Dendritic cell treated with granulocyte-macrophage colony-stimulating factor and Interleukin-4, amounts not matched to agents 40 ng/mL and 50 ng/mL, for 4 days (primary cell): ENCODE measurements at regions not wholly inside any gene's neighbourhood (a gene's known extent, or its start where the extent isn't known, plus 50 kb on each side); places are given as distances from the start of the nearest gene placed in this dataset.
"Not testable (repeated sequence)": the region's sequence is repeated elsewhere in the genome, so short reads cannot be mapped to it uniquely, and the experiment has no call there.

Experiments
- H3K27ac Mint-ChIP-seq: one replicate; pipeline ENCODE4 v1.8.0; 2022; ENCODE audit warnings: mild to moderate bottlenecking, mixed read lengths
- H3K27me3 Mint-ChIP-seq: one replicate; pipeline ENCODE4 v1.8.0; 2022; ENCODE audit warnings: mild to moderate bottlenecking, mixed read lengths
- H3K36me3 Mint-ChIP-seq: one replicate; pipeline ENCODE4 v1.8.0; 2022; ENCODE audit warnings: low read depth, mixed read lengths
- H3K4me1 Mint-ChIP-seq: one replicate; pipeline ENCODE4 v1.8.0; 2022; ENCODE audit warnings: low read depth, mixed read lengths
- H3K4me3 Mint-ChIP-seq: one replicate; pipeline ENCODE4 v1.8.0; 2022; ENCODE audit warnings: mild to moderate bottlenecking, moderate library complexity, mixed read lengths
- H3K9me3 Mint-ChIP-seq: one replicate; pipeline ENCODE4 v1.8.0; 2022; ENCODE audit warnings: mixed read lengths
- intact Hi-C: fragments of 100-400 bp; cut with micrococcal nuclease; formaldehyde crosslinking; loops from one replicate; pipeline ENCODE4 v1.15.0; 2022

- H3K27ac Mint-ChIP-seq: no peak overlapping the region
- no peak overlapping the region for H3K4me3 Mint-ChIP-seq
- H3K27me3 Mint-ChIP-seq: no peaks in the 10 kb centered on the region
- no peaks in the 10 kb centered on the region for H3K36me3 Mint-ChIP-seq
- intact Hi-C loops: loop anchor here (5.0 kb wide), 1 partner anchor 50 kb away; no protein-coding TSS in a partner anchor
- H3K9me3 Mint-ChIP-seq: peaks cover under 1% of the 10 kb centered on the region
- no peaks in the 10 kb centered on the region for H3K4me1 Mint-ChIP-seq
Measured at GRCh38 chr9:25302601-25303000, 375.6 kb downstream of the TUSC1 start.

GRCh38 chr9:25288195-25288594 is 390.0 kb downstream of the TUSC1 start:
- H3K4me1 Mint-ChIP-seq, H3K27ac Mint-ChIP-seq, H3K9me3 Mint-ChIP-seq, H3K27me3 Mint-ChIP-seq, H3K4me3 Mint-ChIP-seq, H3K36me3 Mint-ChIP-seq: not testable (repeated sequence)
- intact Hi-C loops: loop anchor here (5.0 kb wide), 1 partner anchor 36 kb away; no protein-coding TSS in a partner anchor

GRCh38 chr9:25284365-25284764 is 393.9 kb downstream of the TUSC1 start:
- Mint-ChIP-seq H3K27me3 (no peaks in the 10 kb centered on the region), H3K9me3 (no peaks in the 10 kb centered on the region), H3K27ac (no peak overlapping the region), H3K36me3 (no peaks in the 10 kb centered on the region), H3K4me3 (no peak overlapping the region), H3K4me1 (no peaks in the 10 kb centered on the region)
- intact Hi-C loops: no loop called here

GRCh38 chr9:25282946-25283345 is 395.3 kb downstream of the TUSC1 start:
- Mint-ChIP-seq H3K4me3 (no peak overlapping the region), H3K27me3 (no peaks in the 10 kb centered on the region), H3K27ac (no peak overlapping the region), H3K36me3 (no peaks in the 10 kb centered on the region), H3K9me3 (no peaks in the 10 kb centered on the region), H3K4me1 (no peaks in the 10 kb centered on the region)
- intact Hi-C loops: no loop called here

- no peaks in the 10 kb centered on the region for H3K36me3 Mint-ChIP-seq
- H3K4me1 Mint-ChIP-seq: no peaks in the 10 kb centered on the region
- no peaks in the 10 kb centered on the region for H3K27me3 Mint-ChIP-seq
- no peak overlapping the region for H3K27ac Mint-ChIP-seq
- intact Hi-C loops: no loop called here
- H3K9me3 Mint-ChIP-seq: no peaks in the 10 kb centered on the region
- no peak overlapping the region for H3K4me3 Mint-ChIP-seq
Measured at GRCh38 chr9:25261445-25261844, 416.8 kb downstream of the TUSC1 start.

- H3K4me3 Mint-ChIP-seq: no peak overlapping the region
- H3K27me3 Mint-ChIP-seq: no peaks in the 10 kb centered on the region
- no peaks in the 10 kb centered on the region for H3K36me3 Mint-ChIP-seq
- intact Hi-C loops: no loop called here
- H3K4me1 Mint-ChIP-seq: no peaks in the 10 kb centered on the region
- H3K27ac Mint-ChIP-seq: no peak overlapping the region
- no peaks in the 10 kb centered on the region for H3K9me3 Mint-ChIP-seq
Measured at GRCh38 chr9:25260046-25260445, 418.2 kb downstream of the TUSC1 start.

- intact Hi-C loops: no loop called here
- H3K27me3 Mint-ChIP-seq: no peaks in the 10 kb centered on the region
- H3K4me3 Mint-ChIP-seq: no peak overlapping the region
- H3K9me3 Mint-ChIP-seq: no peaks in the 10 kb centered on the region
- no peak overlapping the region for H3K27ac Mint-ChIP-seq
- no peaks in the 10 kb centered on the region for H3K36me3 Mint-ChIP-seq
- no peaks in the 10 kb centered on the region for H3K4me1 Mint-ChIP-seq
Measured at GRCh38 chr9:25255216-25255615, 423.0 kb downstream of the TUSC1 start.

GRCh38 chr9:25254051-25254450 is 424.2 kb downstream of the TUSC1 start:
- Mint-ChIP-seq H3K27ac (no peak overlapping the region), H3K9me3 (peaks cover 10% of the 10 kb centered on the region), H3K36me3 (no peaks in the 10 kb centered on the region), H3K4me1 (no peaks in the 10 kb centered on the region), H3K4me3 (no peak overlapping the region), H3K27me3 (no peaks in the 10 kb centered on the region)
- intact Hi-C loops: loop anchor here (5.0 kb wide), 1 partner anchor 33 kb away; no protein-coding TSS in a partner anchor

- H3K36me3 Mint-ChIP-seq: no peaks in the 10 kb centered on the region
- intact Hi-C loops: no loop called here
- H3K9me3 Mint-ChIP-seq: peaks cover 5% of the 10 kb centered on the region
- no peaks in the 10 kb centered on the region for H3K27me3 Mint-ChIP-seq
- H3K4me1 Mint-ChIP-seq: no peaks in the 10 kb centered on the region
- no peak overlapping the region for H3K4me3 Mint-ChIP-seq
- H3K27ac Mint-ChIP-seq: no peak overlapping the region
Measured at GRCh38 chr9:25241421-25241820, 436.8 kb downstream of the TUSC1 start.

- Mint-ChIP-seq H3K4me1 (no peaks in the 10 kb centered on the region), H3K27me3 (no peaks in the 10 kb centered on the region), H3K27ac (no peak overlapping the region), H3K9me3 (peaks cover 30% of the 10 kb centered on the region), H3K4me3 (no peak overlapping the region), H3K36me3 (no peaks in the 10 kb centered on the region)
- intact Hi-C loops: no loop called here
Measured at GRCh38 chr9:25226901-25227686, 451.1 kb downstream of the TUSC1 start.

GRCh38 chr9:25225938-25226760 is 452.1 kb downstream of the TUSC1 start:
- no peak overlapping the region for H3K4me3 Mint-ChIP-seq
- H3K36me3 Mint-ChIP-seq: no peaks in the 10 kb centered on the region
- H3K27me3 Mint-ChIP-seq: no peaks in the 10 kb centered on the region
- no peaks in the 10 kb centered on the region for H3K4me1 Mint-ChIP-seq
- no peak overlapping the region for H3K27ac Mint-ChIP-seq
- H3K9me3 Mint-ChIP-seq: peaks cover 30% of the 10 kb centered on the region
- intact Hi-C loops: no loop called here

GRCh38 chr9:25224996-25225395 is 453.2 kb downstream of the TUSC1 start:
- H3K27me3 Mint-ChIP-seq: no peaks in the 10 kb centered on the region
- H3K36me3 Mint-ChIP-seq: no peaks in the 10 kb centered on the region
- no peak overlapping the region for H3K27ac Mint-ChIP-seq
- H3K9me3 Mint-ChIP-seq: peaks cover 19% of the 10 kb centered on the region
- intact Hi-C loops: no loop called here
- no peaks in the 10 kb centered on the region for H3K4me1 Mint-ChIP-seq
- no peak overlapping the region for H3K4me3 Mint-ChIP-seq

GRCh38 chr9:25224309-25224708 is 453.9 kb downstream of the TUSC1 start:
- Mint-ChIP-seq H3K36me3 (no peaks in the 10 kb centered on the region), H3K4me1 (no peaks in the 10 kb centered on the region), H3K27ac (no peak overlapping the region), H3K9me3 (peaks cover 12% of the 10 kb centered on the region), H3K4me3 (no peak overlapping the region), H3K27me3 (no peaks in the 10 kb centered on the region)
- intact Hi-C loops: no loop called here

GRCh38 chr9:25212361-25212760 is 465.9 kb downstream of the TUSC1 start:
- intact Hi-C loops: no loop called here
- H3K27me3 Mint-ChIP-seq: no peaks in the 10 kb centered on the region
- no peaks in the 10 kb centered on the region for H3K9me3 Mint-ChIP-seq
- no peak overlapping the region for H3K27ac Mint-ChIP-seq
- H3K4me1 Mint-ChIP-seq: no peaks in the 10 kb centered on the region
- no peaks in the 10 kb centered on the region for H3K36me3 Mint-ChIP-seq
- H3K4me3 Mint-ChIP-seq: no peak overlapping the region
